HG03460 (cell line): ENCODE measurements at regions not wholly inside any gene's neighbourhood (a gene's known extent, or its start where the extent isn't known, plus 50 kb on each side); places are given as distances from the start of the nearest gene placed in this dataset.

ENCODE experiments used
- ATAC-seq: cut with Tn5 transposase; IDR thresholded peaks from one replicate; pipeline ENCODE4 v1.9.1; 2021; ENCODE audit not compliant: unreplicated experiment

- no peak for ATAC-seq
Measured at GRCh38 chr15:46386356-46386755, 751.5 kb downstream of the SQOR start.

- no peak for ATAC-seq
Measured at GRCh38 chr15:46389739-46390138, 754.9 kb downstream of the SQOR start.

DNA sequence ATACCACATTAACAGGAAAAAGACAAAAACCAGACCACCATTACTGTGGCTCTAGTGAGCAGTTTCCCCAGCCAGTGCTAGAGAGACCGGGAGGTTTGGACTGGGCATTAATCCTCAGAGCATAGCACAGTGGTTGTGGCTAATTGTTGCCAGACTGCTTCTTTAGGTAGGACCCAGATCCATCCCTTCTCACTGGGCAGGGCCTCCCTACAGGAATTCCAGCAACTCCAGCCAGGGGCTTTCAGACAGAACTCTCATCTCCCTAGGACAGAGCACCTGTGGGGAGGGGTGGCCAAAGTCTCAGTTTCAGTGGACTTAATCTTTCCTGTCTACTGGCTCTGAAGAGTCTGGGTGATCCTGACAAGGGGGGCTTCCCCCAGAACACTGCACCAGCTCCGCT lies 759.6 kb downstream of the SQOR start:
- no peak for ATAC-seq

DNA sequence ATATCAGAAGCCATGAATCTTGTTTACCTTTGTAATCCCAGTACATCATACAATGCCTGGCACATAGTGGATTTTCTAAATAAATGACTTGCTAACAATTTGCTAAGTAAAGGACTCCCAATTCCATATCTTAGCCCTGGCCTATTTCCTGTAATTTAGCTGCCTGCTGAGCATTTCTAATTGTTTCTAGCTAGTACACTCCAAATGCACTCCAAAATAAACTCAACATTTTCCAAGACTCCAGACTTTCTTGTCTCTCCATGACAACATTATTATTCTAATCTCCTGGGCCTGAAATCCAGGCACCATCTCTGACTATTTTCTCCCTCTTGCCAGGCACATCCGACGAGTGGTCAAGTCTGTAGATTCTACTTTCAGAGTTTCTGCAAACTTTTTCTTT lies 773.5 kb downstream of the SQOR start:
- no peak for ATAC-seq

GRCh38 chr15:46409841-46410301 lies 775.0 kb downstream of the SQOR start:
- ATAC-seq, result no peak

DNA sequence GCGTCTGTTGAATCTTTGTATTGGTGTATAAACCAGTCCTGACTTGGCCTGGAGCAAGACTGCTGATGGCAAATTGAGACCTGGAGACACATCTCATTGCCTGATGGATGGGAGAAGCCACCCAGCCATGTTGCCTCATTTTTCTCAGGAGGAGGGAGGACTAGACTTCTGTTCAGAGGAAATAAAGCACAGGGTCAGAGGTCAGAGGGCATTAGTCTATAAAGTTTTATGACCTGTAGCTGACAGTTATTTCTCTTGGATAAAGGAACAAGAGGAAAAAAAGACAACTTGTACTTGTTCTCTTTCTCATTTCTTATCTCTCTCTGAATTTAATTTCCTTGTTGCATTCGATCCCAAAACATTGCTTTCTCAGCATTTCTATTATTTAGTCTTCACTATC lies 775.9 kb downstream of the SQOR start:
- ATAC-seq, result no peak

DNA sequence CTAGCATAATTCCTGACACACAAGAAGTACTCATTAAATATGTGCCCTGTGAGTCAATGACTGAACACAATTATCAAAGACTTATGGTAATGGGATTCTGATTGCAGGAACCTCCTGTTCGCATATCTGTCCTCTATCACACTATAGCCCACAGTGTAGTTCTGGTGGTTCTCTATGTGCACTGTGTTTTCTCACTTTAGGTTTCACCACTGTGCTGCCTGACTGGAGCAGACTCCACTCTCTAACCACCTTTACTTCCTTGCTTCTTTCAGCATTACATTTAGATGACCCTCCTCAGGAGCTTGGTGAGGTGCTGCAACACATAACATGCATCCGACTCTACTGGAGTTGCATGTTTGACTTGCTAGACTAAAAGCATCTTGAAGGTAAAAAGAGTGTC lies 777.1 kb downstream of the SQOR start:
- ATAC-seq, result no peak

DNA sequence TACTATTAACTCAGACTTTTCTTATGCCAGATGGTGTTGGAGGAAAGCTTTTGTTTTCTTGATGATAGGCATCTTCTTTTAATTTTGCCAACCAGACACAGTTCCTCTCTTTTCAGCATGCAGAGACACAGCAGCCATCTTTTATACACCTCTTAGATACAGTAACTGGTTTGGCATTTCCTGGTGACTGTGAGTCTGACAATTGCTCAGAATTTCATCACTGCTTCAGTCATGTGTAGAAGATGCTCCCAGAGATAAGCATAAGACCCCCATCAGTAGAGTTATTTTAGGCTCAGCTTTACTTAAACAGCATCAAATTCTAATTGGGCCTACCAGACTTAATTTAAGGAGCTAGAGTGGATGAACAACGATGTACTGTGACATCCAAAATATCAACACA lies 779.0 kb downstream of the SQOR start:
- ATAC-seq, result no peak

DNA sequence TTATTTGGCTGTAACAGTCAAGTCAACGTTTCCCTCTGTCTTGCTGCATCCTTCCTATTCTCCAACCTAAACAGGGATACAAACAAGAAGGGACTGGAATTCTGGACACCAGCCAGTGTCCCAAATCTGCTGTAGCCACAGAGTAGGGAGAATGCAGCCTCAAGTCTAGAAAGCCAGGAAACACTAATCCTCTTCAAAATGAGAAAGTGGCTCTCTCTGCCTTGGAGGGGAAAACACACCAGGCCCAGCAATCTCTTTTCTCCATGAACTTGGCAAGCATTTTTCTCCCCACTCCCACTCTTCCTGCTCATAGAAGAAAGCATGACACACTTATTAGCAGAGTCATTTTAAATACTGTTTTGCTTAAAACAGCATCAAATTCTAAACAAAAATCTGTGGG lies 781.7 kb downstream of the SQOR start:
- ATAC-seq, result no peak

GRCh38 chr15:46420990-46421389 lies 786.2 kb downstream of the SQOR start:
- ATAC-seq, result no peak

DNA sequence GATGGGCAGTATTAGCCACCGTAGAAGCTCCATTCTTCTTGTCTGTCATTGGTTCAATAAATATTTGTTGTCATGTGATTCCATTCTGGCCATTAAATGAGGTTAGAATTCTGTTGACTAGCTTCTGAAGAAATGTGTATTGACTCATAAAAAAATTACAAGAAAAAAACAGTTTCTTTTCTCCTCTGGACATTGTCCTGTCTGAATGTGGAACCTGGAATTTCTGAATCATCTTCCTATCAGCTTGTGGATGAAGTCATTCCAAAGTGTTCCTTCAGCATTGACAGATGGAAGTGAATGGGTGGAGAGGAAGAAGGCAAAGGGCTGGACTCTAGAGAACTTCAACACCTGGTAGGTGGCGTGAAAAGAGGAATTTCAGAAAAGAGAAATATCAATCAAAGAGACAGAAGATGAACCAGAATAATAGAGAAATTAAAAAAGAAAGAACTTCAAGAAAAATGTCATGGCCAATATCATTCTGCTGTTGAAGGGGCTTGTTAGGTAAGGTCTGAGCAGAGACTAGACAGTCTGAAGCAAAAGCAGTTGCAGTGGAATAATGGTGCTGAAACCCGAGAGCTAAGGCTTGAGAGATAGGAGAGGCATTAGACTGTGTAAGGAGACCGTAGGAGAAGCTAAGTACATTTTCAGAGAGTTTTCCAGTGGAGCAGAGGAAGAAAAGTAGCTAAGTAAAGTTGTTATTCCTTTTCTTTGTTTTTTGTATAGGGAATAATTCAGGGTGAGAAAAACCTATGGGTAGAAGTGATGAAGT lies 806.6 kb downstream of the SQOR start:
- ATAC-seq, result no peak

GRCh38 chr15:46442184-46442583 lies 807.4 kb downstream of the SQOR start:
- ATAC-seq, result no peak

DNA sequence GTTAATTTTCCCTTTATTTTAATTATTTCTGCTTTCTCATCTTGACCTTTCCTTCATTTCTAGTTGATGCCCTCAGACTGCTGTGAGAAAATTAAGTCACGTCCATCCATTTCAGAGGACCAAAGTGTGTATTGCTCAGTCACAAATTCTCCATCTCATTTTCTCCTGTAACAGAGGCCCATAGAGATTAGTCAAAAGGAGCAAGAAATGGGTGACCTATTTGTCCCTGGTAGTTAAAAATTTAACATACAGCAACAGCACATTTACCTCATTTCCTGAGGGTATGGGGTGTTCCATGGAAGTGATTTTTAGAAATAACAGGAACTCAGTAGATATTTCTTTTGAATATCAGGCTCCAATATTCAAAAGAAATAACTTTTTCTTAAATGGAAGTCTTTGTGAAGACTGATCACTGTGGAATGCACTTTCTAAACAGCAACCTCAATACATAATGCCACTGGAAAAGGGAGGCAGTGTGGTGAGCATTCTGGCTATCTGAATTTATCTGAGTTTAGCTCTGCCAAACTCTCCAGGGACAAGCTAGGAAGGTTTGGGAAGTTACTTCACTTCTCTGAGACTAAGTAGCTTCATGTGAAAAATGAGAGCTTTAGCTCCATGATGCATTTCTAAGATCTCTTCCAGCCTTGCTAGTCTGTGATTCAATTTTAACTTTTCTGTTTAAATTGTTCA lies 808.2 kb downstream of the SQOR start:
- no peak for ATAC-seq

DNA sequence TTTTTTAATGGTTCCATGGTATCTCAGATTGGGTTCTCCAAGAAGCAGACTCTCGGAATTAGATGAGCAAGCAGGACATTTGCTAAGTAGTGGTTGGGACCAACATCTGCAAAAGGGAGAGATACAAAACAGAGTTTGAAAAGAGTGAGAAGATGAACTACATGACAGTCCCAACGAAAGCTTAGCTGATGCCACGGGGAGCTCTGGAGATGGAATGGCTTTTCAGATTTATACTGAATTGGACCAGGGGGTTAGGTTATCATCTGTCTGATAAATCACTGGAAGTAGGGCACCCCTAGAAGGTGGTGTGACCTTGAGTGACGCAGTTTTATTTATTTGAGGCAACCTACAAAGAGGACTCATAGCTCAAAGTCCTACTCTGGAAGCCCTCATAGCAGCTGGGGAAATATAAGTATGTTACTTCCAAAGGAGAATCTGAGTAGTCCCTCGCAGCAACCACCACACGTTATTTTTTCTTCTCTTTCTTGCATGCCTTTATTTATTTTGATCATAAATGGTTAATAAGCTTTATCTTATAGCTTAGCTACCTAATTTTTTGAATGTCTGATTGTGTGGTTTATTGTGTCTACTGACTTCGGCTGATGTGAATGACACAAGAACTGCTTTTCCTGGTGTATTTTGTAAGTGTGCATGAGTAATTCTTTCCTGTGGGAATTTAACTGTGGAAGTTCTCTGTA lies 815.4 kb downstream of the SQOR start:
- no peak for ATAC-seq

DNA sequence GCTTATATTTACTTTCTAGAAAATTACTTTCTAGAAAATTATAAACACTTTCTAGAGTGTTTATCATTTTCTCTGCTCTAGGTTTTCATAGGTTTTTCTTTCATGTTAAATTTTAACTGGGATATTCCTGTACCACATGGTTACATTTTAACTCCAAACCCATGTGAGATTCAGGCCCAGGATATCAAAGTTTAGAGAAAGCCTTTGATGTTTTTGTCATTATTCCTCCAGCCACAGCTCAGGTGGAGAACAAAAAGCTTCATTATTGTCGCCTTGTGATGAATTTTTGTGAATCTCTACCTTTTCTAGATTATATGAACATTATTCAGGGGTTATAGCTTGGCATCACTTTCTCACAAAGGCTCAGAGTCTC lies 816.0 kb downstream of the SQOR start:
- no peak for ATAC-seq

- ATAC-seq, result no peak
Measured at GRCh38 chr15:46452297-46452820, 817.5 kb downstream of the SQOR start.

GRCh38 chr15:46456456-46456855 lies 821.6 kb downstream of the SQOR start:
- ATAC-seq, result no peak

DNA sequence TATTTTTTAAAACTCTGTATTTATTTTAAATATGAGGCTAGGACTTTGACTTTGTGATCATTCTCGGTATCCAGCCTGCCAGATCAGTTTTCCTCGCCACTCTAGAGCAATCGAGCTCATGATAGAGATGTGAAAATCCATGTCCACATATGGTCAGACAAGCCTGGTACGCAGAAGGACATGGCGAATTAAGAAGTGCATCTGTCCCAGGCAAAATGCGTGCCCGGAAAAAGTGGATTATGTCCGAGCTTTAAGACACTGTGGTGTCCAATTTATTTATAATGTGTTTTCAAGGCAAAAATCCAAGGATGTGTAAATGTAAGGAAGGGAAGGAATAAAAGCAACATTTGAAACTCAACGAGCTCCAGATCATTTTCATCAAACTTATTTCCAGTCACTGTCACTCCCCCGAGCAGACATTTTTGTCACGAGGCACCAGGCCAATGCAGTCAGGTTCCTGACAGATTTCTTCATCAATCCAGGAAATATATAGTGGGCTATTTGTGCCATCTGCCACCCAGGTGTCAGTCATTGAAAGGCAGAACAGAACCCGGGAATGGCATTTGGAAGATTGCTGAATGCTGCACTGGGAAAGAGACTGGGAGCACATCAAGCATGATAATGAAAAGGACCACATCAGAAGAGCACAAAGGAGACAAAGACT lies 825.7 kb downstream of the SQOR start:
- ATAC-seq, result no peak

GRCh38 chr15:46461416-46461815 lies 826.6 kb downstream of the SQOR start:
- no peak for ATAC-seq

GRCh38 chr15:46467041-46467440 lies 832.2 kb downstream of the SQOR start:
- ATAC-seq, result no peak

DNA sequence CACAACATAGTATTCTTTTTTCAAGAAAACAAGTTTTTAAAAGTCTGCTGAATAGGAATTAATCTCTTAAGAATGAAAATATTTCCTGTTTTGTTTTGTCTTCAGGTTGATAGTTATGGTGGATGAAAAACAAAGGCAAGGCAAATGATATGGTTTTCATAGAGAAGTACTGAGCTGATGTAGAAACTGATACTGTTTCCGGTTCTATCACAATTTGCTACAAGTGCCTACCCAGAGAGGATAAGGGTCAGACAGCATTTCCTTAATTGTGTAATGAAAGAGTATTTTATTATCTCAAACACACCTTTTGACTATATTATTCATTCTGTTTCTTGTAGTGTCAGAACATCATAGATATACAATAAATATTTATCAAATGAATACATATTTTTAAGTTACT lies 836.3 kb downstream of the SQOR start:
- ATAC-seq, result no peak
